ENCODE measurements at regions not wholly inside any gene's neighbourhood (a gene's known extent, or its start where the extent isn't known, plus 50 kb on each side); places are given as distances from the start of the nearest gene placed in this dataset.

- DNase-seq (ENCODE audit: low read depth), result no peak
These were observed 673.7 kb upstream of the CCDC54 start for GRCh38 chr3:106703524-106703923.

GRCh38 chr3:106707347-106707746 is 669.9 kb upstream of the CCDC54 start:
- no peak for DNase-seq (ENCODE audit: low read depth)

- DNase-seq (ENCODE audit: low read depth), result no peak
These were observed 666.6 kb upstream of the CCDC54 start for GRCh38 chr3:106710596-106710995.

- no peak for DNase-seq (ENCODE audit: low read depth)
These were observed 665.6 kb upstream of the CCDC54 start for GRCh38 chr3:106711650-106712049.

- no peak for DNase-seq (ENCODE audit: low read depth)
These were observed 662.8 kb upstream of the CCDC54 start for GRCh38 chr3:106714400-106714799.

- DNase-seq (ENCODE audit: low read depth), result no peak
These were observed 662.0 kb upstream of the CCDC54 start for GRCh38 chr3:106715286-106715685.

GRCh38 chr3:106717178-106717780 is 660.0 kb upstream of the CCDC54 start:
- no peak for DNase-seq (ENCODE audit: low read depth)

- DNase-seq (ENCODE audit: low read depth), result no peak
These were observed 658.2 kb upstream of the CCDC54 start for GRCh38 chr3:106719077-106719476.

GRCh38 chr3:106719583-106719982 is 657.7 kb upstream of the CCDC54 start:
- DNase-seq (ENCODE audit: low read depth), result no peak

GRCh38 chr3:106720510-106720909 is 656.7 kb upstream of the CCDC54 start:
- no peak for DNase-seq (ENCODE audit: low read depth)

- DNase-seq (ENCODE audit: low read depth), result no peak
These were observed 651.7 kb upstream of the CCDC54 start for GRCh38 chr3:106725566-106725965.

GRCh38 chr3:106728315-106729098 is 648.7 kb upstream of the CCDC54 start:
- DNase-seq (ENCODE audit: low read depth), result no peak

GRCh38 chr3:106729481-106729880 is 647.8 kb upstream of the CCDC54 start:
- DNase-seq (ENCODE audit: low read depth), result no peak

GRCh38 chr3:106731230-106731629 is 646.0 kb upstream of the CCDC54 start:
- no peak for DNase-seq (ENCODE audit: low read depth)

- DNase-seq (ENCODE audit: low read depth), result no peak
These were observed 642.5 kb upstream of the CCDC54 start for GRCh38 chr3:106734712-106735111.

GRCh38 chr3:106737265-106737664 is 640.0 kb upstream of the CCDC54 start:
- DNase-seq (ENCODE audit: low read depth), result no peak

GRCh38 chr3:106740116-106740515 is 637.1 kb upstream of the CCDC54 start:
- DNase-seq (ENCODE audit: low read depth), result no peak

GRCh38 chr3:106745344-106746168 is 631.7 kb upstream of the CCDC54 start:
- no peak for DNase-seq (ENCODE audit: low read depth)

GRCh38 chr3:106746286-106746685 is 631.0 kb upstream of the CCDC54 start:
- DNase-seq (ENCODE audit: low read depth), result no peak

GRCh38 chr3:106748472-106749262 is 628.6 kb upstream of the CCDC54 start:
- no peak for DNase-seq (ENCODE audit: low read depth)

- DNase-seq (ENCODE audit: low read depth), result no peak
These were observed 627.1 kb upstream of the CCDC54 start for GRCh38 chr3:106750092-106750491.

GRCh38 chr3:106755336-106755735 is 621.9 kb upstream of the CCDC54 start:
- no peak for DNase-seq (ENCODE audit: low read depth)

Measured in stimulated activated CD8-positive, alpha-beta memory T cell treated with anti-CD3 and anti-CD28 coated beads, Interleukin-15, amount 100 ng/mL, for 24 hours (primary cell).